ENCODE measurements at regions not wholly inside any gene's neighbourhood (a gene's known extent, or its start where the extent isn't known, plus 50 kb on each side); places are given as distances from the start of the nearest gene placed in this dataset.

DNA sequence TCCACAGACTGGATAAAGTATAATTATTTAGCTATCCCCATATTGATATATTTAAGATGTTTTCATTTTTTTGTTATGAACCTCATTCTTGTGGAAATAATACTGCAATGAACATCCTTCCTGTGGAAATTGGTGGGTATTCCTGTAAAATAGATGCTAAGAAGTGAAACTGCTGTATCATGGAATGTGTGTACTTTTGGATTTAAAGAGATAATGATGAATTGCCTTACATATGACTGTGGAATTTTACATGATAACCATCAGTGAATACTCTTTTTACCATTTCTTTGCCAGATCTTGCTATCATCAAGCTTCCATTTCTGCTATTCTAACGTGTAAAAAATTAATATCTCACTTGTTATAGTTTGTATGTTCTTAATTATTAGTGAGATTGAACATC lies 847.9 kb downstream of the EFNA5 start:
- TF ChIP-seq, protein P1, sequence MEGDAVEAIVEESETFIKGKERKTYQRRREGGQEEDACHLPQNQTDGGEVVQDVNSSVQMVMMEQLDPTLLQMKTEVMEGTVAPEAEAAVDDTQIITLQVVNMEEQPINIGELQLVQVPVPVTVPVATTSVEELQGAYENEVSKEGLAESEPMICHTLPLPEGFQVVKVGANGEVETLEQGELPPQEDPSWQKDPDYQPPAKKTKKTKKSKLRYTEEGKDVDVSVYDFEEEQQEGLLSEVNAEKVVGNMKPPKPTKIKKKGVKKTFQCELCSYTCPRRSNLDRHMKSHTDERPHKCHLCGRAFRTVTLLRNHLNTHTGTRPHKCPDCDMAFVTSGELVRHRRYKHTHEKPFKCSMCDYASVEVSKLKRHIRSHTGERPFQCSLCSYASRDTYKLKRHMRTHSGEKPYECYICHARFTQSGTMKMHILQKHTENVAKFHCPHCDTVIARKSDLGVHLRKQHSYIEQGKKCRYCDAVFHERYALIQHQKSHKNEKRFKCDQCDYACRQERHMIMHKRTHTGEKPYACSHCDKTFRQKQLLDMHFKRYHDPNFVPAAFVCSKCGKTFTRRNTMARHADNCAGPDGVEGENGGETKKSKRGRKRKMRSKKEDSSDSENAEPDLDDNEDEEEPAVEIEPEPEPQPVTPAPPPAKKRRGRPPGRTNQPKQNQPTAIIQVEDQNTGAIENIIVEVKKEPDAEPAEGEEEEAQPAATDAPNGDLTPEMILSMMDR (conservative IDR thresholded peaks at IDR 0.05; ENCODE audit: low read length): no peak
- no peak for TF ChIP-seq EZH2phosphoT487 (IDR thresholded peaks at IDR 0.05; ENCODE audit: borderline replicate concordance, low read depth, low read length)
